ENCODE measurements at regions not wholly inside any gene's neighbourhood (a gene's known extent, or its start where the extent isn't known, plus 50 kb on each side); places are given as distances from the start of the nearest gene placed in this dataset.

- no peak overlapping the region for H3K27ac ChIP-seq
- no peak overlapping the region for H3K4me3 ChIP-seq
- no peak for DNase-seq
- H3K27me3 ChIP-seq: no peaks in the 10 kb centered on the region
- H3K9me3 ChIP-seq: no peaks in the 10 kb centered on the region
- no peak for TF ChIP-seq CTCF (IDR thresholded peaks at IDR 0.05)
- TF ChIP-seq POLR2A (IDR thresholded peaks at IDR 0.05): no peak
- H3K4me1 ChIP-seq: peaks cover 0 to 24% (median 0%) of the 10 kb centered on the region in 4 donors
- H3K36me3 ChIP-seq: no peaks in the 10 kb centered on the region
Observed at GRCh38 chr2:176555112-176555511, 285.9 kb downstream of the MTX2 start.

GRCh38 chr2:176555781-176556180 is 286.5 kb downstream of the MTX2 start:
- H3K9me3 ChIP-seq: no peaks in the 10 kb centered on the region
- peak in 1 of 3 donors; percentile 68 for DNase-seq
- H3K27ac ChIP-seq: no peak overlapping the region
- no peaks in the 10 kb centered on the region for H3K27me3 ChIP-seq
- no peak overlapping the region for H3K4me3 ChIP-seq
- H3K36me3 ChIP-seq: no peaks in the 10 kb centered on the region
- TF ChIP-seq POLR2A (IDR thresholded peaks at IDR 0.05) (no peak), CTCF (IDR thresholded peaks at IDR 0.05) (no peak)
- H3K4me1 ChIP-seq: peaks cover 0 to 24% (median 0%) of the 10 kb centered on the region in 4 donors

GRCh38 chr2:176556373-176556772 is 287.1 kb downstream of the MTX2 start:
- TF ChIP-seq CTCF (IDR thresholded peaks at IDR 0.05) (no peak), POLR2A (IDR thresholded peaks at IDR 0.05) (no peak)
- Histone ChIP-seq H3K4me3 (no peak overlapping the region), H3K36me3 (no peaks in the 10 kb centered on the region), H3K9me3 (no peaks in the 10 kb centered on the region), H3K27me3 (no peaks in the 10 kb centered on the region), H3K27ac (no peak overlapping the region), H3K4me1 (peaks cover 0 to 24% (median 0%) of the 10 kb centered on the region in 4 donors)
- no peak for DNase-seq

GRCh38 chr2:176557821-176558220 is 288.6 kb downstream of the MTX2 start:
- no peak overlapping the region for H3K4me3 ChIP-seq
- no peaks in the 10 kb centered on the region for H3K36me3 ChIP-seq
- H3K4me1 ChIP-seq: peaks cover 0 to 24% (median 0%) of the 10 kb centered on the region in 4 donors
- H3K27ac ChIP-seq: no peak overlapping the region
- DNase-seq: no peak
- TF ChIP-seq CTCF (IDR thresholded peaks at IDR 0.05): no peak
- no peak for TF ChIP-seq POLR2A (IDR thresholded peaks at IDR 0.05)
- no peaks in the 10 kb centered on the region for H3K9me3 ChIP-seq
- H3K27me3 ChIP-seq: no peaks in the 10 kb centered on the region

DNA sequence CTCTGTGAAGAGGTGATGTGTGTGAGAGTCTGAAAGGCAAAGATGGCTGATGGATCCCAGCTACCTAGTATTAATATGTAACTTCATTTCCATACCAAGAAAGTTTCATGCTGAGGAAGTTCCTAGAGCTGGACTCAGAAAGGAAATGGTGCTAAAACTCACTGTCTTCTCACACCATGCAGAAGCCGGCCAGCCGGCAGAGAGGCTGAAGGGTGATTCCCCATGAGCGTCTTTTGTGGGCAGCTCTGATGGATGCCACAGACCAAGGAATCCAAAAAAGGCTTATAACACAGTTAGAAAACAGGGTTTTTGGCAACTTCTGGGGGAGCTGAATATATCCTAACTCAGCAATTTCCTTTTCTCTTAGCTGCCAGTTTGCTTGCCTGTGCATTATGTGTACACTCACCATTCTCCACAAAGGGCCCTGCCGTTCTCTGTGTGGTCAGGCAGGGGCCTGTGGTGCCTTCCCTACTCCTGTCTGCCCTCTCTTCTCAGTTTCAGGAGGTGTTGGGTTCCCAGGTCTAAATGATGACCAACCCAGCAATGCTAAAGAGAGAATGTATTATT is 289.4 kb downstream of the MTX2 start:
- Histone ChIP-seq H3K36me3 (no peaks in the 10 kb centered on the region), H3K4me1 (peaks cover 0 to 17% (median 0%) of the 10 kb centered on the region in 4 donors), H3K27me3 (no peaks in the 10 kb centered on the region), H3K4me3 (no peak overlapping the region), H3K27ac (no peak overlapping the region), H3K9me3 (no peaks in the 10 kb centered on the region)
- no peak for TF ChIP-seq POLR2A (IDR thresholded peaks at IDR 0.05)
- no peak for TF ChIP-seq CTCF (IDR thresholded peaks at IDR 0.05)
- no peak for DNase-seq

- no peaks in the 10 kb centered on the region for H3K9me3 ChIP-seq
- H3K36me3 ChIP-seq: no peaks in the 10 kb centered on the region
- peaks cover 0 to 8% (median 0%) of the 10 kb centered on the region in 4 donors for H3K4me1 ChIP-seq
- H3K4me3 ChIP-seq: no peak overlapping the region
- H3K27me3 ChIP-seq: no peaks in the 10 kb centered on the region
- no peak overlapping the region for H3K27ac ChIP-seq
- TF ChIP-seq POLR2A (IDR thresholded peaks at IDR 0.05): no peak
- TF ChIP-seq CTCF (IDR thresholded peaks at IDR 0.05): no peak
- DNase-seq: no peak
Observed at GRCh38 chr2:176560296-176560695, 291.1 kb downstream of the MTX2 start.

Measured in Peyer's patch (tissue), 4 donors.